Activated naive CD4-positive, alpha-beta T cell treated with anti-CD3 and anti-CD28 coated beads, Interleukin-2, amount 50 U/mL, for 16 hours (primary cell): ENCODE measurements at regions not wholly inside any gene's neighbourhood (a gene's known extent, or its start where the extent isn't known, plus 50 kb on each side); places are given as distances from the start of the nearest gene placed in this dataset.

Experiments used
- DNase-seq: peaks from one replicate; pipeline ENCODE4 v3.0.0-alpha.2; 2020

DNA sequence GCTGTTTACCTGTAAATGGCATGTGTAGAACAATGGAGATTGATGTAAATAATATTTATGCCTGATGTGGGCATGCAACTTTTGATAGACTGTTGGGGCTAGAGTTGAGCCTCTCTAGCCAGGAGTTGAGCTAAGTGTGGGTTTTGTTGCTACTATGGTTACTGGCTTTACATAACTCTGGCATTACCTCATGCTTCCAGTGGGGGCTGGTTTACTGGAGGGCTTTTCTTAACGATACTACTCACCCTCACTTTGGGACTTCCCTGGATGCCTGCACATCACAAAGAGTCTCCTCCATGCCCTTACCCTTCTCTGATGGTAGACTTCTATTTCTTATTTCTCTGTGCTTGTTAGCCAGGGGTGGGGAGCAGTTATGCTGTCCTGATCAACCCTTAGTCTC is 524.6 kb upstream of the CDH4 start:
- DNase-seq: no peak

DNA sequence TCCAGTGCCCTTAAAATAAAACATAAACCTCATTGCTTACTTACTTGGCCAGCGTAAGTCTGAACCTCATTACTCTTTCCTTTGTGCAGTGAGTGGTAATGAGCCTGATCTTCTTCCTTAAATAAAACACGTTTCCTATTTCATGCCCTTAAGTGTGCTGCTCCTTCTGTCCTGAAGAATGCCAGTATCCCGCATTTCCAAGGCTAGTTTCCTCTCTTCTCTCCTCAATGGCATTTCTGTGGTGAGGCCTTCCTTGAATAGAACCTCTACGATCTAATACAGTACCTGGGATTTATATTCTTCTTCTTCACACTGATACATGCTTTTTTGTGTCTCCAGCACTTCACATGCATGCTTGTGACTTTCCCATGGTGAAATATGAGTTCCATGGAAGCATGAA is 523.4 kb upstream of the CDH4 start:
- no peak for DNase-seq

DNA sequence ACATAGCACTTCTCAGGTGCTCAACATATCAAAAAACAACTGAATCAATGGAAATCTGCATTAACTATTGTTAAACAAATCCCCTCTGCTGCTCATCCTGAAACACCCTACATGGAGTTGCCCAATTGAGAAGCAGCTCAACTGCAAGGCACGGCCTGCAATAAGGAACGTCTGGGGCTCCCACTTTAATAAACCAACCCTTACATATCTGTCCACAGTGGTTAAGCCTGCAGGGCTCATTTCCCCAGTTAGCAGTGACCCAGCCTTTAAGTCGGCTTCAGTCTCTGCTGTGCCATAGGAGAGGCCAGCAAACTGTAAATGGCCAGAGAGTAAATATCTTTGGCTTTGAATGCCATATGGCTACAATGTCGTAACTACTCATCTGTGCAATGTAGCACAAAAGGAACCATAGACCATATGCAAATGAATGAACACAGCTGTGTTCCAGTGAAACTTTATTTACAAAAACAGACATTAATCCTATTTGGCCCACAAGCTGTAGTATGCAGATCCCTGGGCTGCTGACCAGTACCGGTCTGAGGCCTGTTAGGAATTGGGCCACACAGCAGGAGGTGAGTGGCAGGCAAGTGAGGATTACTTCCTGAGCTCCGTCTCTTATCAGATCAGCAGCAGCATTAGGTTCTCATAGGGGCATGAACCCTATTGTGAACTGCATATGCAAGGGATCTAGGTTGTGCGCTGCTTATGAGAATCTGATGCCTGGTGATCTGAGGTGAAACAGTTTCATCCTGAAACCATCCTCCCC is 522.7 kb upstream of the CDH4 start:
- no peak for DNase-seq

GRCh38 chr20:60732322-60732721 is 519.7 kb upstream of the CDH4 start:
- no peak for DNase-seq

DNA sequence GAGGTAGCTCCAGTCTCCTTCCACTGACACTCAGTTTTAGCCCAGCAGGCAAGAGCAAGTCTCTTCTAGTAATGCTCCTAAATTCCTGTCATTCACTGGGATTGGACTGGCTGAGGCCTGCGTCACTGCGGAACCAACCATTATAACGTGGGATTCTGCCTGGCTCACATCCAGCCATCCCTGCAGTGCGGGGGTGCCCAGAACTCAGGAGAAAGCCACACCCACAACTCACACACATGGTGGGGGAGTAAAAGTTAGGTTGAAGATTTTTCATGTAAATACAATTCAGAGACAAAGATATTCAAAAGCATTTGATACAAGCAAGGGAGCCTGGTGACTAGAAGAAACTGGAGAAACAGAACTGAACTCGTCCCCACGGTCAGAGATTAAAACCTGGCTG is 504.0 kb upstream of the CDH4 start:
- DNase-seq: no peak

- no peak for DNase-seq
Observed at GRCh38 chr20:60749804-60750602, 502.1 kb upstream of the CDH4 start.

DNA sequence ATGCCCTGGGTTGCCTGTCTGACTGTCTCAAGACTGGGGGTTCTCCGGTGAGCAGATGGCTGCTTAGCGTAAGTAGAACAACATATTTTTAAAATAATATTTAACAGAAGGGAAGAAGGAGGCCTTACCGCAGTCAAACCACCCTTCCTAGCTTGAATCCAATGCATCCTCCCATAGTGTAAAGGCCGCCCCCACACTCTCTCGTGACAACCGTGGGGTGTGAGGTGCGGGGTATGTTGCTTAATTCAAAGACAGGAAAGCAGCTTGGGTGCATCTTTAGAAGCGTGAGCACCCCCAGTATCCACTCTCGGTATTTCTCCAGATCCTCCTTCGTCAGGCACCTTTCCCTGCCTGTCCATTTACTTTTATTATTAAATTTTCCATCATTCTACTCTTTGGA is 501.2 kb upstream of the CDH4 start:
- DNase-seq: no peak

DNA sequence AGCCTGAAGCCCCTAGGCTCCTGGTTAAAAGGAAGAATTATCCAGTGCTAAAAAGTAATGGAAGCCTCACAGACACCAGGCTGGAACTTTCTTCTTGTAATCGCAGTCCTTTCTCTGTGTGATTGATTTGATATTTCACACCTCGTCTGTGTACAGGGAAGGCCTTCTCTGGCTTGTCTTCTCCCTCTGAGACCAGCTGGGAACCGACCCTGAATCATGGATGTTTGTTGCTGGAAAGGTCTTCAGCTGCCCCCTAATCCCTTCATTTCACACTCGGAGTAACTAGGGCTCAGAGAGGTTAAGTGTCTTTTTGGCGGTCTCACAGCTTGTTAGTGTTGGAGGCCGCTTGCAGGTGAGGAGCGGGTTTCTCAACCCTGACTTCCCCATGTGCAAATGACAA is 500.2 kb upstream of the CDH4 start:
- no peak for DNase-seq

GRCh38 chr20:60752741-60753420 is 499.2 kb upstream of the CDH4 start:
- no peak for DNase-seq

DNA sequence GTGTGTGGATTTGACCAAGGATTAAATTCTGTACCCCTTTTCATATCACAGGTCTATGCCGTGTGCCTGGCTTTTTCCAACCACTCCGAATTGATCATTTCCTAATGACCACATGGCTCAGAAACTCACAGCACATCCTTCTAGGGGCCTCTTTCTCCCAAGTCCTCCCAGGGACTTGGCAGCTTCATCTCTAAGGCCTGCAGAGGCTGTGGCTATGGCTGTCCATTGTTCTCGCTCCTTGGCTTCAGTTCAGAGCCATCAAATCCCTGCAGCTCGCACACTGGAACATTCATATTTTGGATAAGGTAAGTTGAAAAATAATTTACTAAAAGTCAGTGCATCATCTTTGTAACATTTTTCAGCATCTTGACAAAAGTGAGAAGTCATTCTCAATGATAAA is 497.2 kb upstream of the CDH4 start:
- DNase-seq: no peak

GRCh38 chr20:60759651-60760050 is 492.4 kb upstream of the CDH4 start:
- no peak for DNase-seq

DNA sequence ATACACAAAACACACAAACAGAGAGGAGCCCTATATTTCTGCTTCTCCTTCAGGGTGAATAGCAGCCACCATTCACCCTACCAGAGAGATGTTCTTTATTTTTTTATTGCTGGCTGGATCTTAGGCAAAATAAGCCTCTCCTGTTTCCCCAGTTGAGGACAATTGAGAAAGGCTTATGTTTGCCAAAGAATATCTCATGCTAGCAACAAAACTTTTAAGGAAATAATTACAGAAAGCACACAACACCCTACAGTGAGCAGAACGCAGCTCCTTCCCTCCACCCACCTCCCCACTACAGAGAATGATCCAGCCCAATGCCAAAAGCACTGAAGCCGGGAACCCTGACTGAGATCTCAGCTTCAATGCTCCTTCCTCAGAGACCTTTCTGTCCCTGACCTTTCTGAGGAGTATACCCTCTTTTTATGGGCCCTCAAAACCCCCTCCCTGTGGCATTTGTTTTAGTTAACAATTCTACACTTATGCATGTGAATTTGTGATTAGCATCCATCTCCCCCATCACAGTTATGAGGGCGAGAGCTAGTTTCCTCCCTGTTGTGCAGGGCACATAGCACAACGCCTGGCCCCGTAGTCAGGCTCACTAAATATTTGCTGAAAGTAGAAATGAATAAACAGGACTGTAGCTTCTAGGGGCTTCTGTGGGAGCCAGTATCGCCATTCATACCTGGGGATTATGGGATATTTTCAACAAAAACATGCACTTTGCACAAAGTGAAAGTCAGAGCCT is 491.6 kb upstream of the CDH4 start:
- DNase-seq: no peak

DNA sequence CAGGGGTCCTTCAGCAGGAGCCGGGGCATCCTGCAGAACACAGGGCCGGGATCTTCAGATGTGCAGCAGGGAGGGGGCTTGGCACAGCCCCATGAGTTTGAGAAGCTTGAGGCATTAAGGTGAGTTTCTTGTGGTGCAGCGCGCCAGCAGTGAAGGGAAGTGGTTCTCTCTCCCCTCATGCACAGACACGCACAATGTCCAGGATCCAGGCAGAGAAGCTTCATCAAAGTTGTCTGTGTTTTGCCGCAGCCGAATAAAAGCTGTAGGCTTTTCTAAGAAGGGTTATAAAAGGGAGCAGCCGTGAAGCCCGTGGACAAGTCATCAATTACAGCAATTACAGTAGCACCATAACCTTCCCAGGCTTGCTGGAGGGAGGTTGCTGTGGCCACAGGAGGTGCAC is 491.0 kb upstream of the CDH4 start:
- no peak for DNase-seq

DNA sequence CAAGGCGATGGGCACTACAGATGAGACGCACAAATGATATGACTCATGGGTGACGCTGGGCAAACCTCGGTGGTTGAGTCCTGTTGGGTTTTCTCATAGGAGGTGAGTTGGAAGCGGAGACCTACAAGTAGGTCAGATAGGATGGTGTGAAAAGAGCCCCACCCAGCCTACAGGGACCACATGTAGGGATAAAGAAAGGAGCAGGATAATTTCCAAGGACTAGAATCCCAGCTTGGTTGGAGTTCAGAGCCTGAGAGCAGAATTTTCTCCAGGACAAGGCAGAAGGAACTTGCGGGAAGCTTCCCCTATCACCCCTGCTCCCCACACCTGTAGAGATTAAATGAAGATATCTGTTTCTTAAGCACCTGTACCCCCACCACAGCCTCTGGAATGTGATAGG is 489.7 kb upstream of the CDH4 start:
- no peak for DNase-seq

DNA sequence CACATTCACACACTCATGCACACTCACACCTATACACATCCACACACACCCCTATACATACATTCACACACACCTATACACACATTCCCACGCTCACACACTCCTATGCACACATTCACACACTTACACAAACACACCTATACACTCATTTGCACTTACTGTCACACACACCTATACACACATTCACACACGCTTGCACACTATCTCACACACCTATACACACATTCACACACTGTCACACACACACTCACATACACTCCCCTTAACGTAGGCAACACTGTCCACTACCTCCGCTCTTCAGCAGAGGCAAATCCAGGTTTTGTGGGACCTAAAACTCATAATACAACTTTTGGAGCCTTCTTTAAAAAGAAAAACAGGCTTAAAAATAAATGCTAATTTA is 487.7 kb upstream of the CDH4 start:
- DNase-seq: no peak

- DNase-seq: no peak
Observed at GRCh38 chr20:60764771-60765170, 487.3 kb upstream of the CDH4 start.

GRCh38 chr20:60765821-60766403 is 486.1 kb upstream of the CDH4 start:
- DNase-seq: no peak

GRCh38 chr20:60768216-60768615 is 483.8 kb upstream of the CDH4 start:
- DNase-seq: no peak

DNA sequence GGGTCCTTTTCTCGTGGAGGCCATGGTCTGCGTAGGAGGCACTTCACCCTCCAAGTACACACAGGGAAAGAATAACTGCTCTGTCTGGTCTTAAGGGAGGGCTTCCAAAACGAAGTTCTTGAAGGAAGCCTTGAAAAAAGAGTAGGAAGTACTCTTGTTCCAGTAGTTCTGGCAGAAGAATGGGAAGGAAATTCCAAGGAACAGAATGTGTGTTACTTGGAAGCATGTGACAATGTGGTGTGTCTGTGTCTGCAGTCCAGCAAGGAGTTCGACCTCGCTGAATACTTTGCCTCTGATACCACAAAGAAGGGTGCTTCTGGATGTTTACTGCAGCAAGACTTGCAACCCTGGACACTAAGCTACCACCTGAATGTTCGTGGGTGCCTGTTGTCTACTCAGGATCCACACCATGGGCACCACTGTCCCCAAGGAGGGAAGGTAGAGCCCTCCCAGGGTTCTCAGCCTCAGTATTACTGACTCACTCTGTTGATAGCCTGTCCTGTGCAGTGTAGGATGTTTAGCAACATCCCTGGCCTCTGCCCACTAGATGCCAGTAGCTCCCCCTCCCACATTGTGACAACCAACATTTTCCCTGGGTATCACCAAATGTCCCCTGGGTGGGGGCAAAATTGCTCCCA is 471.6 kb upstream of the CDH4 start:
- no peak for DNase-seq

GRCh38 chr20:60782959-60783625 is 469.0 kb upstream of the CDH4 start:
- DNase-seq: no peak

- DNase-seq: no peak
Observed at GRCh38 chr20:60785301-60785700, 466.8 kb upstream of the CDH4 start.

GRCh38 chr20:60785785-60786184 is 466.3 kb upstream of the CDH4 start:
- DNase-seq: no peak
